ENCODE measurements at regions not wholly inside any gene's neighbourhood (a gene's known extent, or its start where the extent isn't known, plus 50 kb on each side); places are given as distances from the start of the nearest gene placed in this dataset.
"Not testable (repeated sequence)": the region's sequence is repeated elsewhere in the genome, so short reads cannot be mapped to it uniquely, and the experiment has no call there.

DNA sequence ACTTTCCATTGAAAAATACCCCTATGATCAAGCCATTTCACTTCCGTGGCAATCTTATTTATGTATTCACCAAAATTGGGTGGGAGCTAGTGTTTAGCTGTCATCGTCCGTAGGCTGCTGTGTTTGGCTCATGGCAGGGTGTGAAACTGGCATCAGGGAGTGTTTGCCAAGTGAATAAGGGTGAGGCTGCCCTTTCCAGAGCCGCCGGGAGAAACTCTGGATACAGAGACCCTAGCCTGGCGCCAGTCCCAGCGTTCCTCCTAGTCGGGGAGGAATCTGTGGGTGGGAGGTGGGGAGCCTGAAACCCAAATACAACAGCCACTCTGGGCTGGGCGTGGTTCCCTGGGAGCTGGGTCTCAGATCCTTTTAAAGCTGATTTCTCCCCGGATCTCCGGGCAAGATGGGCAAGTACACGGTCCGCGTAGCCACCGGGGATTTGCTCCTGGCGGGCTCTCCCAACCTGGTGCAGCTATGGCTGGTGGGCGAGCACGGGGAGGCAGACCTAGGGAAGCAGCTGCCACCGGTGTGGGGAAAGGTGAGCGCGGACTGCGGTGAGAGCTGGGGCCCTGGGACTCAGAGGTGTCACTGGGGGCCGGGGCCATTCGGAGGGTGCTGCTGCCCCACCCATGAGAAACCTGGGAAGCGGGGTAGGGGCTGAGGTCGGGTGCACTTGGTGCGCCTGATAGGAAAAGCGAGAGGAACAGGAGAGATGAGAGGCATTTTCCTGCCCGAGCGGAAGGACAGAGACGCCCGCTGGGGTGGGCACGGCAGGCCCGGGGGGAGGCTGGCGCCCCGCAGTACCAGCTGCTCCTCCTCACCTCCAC is 62.1 kb upstream of the TEKT1 start:
- no peak for DNase-seq (ENCODE audit: low read depth in 4 of 4, low spot score in 3 of 4)

DNA sequence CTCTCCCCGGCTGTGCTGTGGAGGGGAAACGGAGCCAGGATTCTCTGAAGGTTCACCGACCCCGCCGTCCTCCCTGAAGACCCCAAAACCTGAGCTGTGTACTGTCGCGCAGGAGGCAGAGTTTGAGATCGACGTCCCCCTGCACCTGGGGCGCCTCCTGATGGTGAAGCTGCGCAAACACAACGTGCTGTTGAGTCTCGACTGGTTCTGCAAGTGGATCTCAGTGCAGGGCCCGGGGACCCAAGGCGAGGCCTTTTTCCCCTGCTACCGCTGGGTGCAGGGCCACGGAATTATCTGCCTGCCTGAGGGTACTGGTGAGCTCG is 62.6 kb upstream of the TEKT1 start:
- DNase-seq (ENCODE audit: low read depth in 4 of 4, low spot score in 3 of 4), result no peak

DNA sequence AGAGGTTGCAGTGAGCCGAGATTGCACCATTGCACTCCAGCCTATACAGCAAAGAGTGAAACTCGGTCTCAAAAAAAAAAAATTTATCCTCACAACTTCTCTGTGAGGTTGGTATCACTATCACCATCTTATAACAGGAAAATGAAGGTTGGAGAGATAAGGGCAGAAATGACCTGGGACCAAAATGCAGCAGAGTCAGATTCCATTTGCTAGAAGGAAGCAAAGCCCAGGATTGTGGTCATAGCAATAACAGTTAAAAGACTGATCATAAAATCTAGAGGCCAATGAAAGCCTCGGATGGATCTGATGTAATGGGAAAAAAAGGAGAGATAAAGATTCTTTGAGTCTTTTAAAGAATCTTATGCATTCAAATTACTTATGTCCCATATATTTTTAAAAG is 69.6 kb upstream of the TEKT1 start:
- no peak for DNase-seq (ENCODE audit: low read depth in 4 of 4, low spot score in 3 of 4)

DNA sequence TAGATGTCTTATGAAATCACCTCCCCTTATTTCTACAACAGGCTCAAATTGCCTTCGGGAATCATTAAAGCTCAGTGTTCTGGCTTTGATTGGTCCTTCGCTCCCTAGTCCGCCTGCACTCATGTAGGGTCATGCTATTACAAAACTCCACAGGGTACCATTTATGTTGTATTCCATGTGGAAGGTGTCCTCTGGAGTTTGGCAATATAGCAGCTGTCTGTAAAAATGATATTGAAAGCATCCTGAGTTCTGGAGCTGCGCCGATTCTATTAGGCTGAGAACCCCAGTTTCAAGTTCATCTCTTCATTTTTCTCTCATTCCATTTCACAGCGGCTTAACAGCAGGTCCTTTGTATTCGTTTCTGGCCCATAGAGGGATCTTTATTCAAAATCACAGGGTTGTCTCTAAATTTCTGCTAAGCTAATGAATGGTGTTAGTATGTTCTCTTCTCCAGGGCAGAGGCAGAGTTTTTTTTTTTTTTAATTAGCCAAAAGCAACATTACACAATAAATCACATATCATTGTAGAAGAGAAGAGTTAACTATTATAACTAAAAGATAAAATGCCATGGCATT is 71.9 kb upstream of the TEKT1 start:
- DNase-seq (ENCODE audit: low read depth in 4 of 4, low spot score in 3 of 4), result no peak

DNA sequence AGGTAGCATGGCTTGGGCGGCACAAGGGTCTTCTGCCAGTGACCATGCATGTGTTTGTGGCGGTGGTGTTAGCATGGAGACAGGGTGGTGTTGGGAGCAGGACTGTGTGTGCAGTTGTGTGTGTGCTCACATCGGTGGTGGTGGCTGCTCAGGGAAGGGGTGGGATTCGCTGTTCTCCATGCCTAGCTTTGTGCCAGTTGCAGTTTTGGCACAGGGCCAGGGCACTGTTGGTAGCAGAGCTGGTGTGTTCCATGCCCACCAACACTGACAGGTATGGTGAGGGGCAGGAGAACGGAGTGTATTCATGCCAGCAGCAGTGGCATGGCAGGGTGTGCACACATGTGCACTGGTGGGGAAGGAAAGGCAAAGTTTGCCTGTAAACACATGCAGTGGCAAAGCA is 77.3 kb upstream of the TEKT1 start:
- DNase-seq (ENCODE audit: low read depth in 4 of 4, low spot score in 3 of 4), result no peak

DNA sequence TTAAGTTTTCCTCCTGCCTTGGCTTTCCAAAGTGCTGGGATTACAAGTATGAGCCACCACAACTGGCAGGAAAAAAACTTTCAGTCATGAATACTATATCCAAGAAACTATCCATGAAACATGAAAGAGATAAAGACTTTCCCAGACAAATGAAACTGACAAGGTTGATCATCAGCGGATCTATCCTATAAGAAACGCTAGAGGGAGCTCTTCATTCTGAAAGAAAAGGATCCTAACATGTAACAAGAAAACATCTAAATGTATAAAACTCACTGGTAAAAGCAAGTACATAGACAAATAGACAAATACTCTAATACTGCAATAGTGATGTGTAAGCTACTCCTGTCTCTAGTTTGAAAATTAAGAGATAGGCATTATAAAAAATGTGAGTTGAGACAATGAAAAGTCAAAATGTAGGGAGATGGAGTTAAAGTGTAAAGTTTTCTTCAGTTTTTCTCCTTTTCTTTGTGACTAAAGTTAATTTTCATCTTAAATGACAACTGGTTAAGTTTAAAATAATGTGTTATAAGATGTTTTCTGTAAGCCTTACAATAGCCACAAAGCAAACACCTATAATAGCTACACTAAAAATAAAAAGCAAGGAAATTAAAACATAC is 79.6 kb upstream of the TEKT1 start:
- DNase-seq (ENCODE audit: low read depth in 4 of 4, low spot score in 3 of 4), result no peak

DNA sequence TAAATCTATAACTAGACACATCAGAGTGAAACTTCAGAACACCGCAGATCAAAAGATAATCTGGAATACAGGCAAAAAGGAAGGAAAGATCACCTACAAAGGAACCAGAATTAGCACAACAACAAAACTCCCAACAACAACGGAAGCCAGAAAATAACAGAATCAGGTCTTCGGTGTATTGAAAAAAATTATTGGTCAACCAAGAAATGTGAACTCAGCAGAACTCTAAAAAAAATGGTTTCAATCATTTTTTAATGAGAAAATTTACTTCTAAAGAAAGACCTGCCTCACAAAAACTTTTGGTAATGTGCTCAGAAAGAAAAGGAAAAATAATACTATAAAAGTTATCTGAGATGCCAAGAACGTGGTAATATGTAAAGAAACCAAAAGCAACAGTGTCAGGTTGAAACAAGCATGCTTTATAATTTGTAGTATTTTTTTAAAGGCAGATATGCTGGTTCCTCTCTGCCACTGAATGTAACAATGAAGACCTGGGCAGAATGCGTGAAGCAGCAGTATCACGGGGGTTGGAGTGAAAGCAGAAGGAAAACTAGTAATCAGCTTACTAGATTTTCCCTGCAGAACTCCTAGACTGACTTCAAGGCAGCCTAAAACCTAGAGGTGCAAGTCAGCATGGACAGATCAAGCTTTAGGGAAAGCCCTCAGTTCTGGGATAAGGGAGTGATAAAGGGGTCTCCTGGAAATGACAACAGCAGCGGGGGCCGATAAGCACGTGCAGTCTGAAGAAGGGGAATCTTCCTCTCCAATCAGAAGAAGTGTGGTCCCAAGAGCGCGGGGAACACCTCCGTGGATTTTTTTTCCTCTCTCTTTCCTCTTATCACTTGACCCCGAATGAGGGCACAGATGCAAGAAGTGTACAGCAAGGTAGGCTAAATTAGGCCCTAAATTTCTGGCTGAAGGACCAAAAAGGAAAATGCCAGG is 80.9 kb upstream of the TEKT1 start:
- no peak for DNase-seq (ENCODE audit: low read depth in 4 of 4, low spot score in 3 of 4)

DNA sequence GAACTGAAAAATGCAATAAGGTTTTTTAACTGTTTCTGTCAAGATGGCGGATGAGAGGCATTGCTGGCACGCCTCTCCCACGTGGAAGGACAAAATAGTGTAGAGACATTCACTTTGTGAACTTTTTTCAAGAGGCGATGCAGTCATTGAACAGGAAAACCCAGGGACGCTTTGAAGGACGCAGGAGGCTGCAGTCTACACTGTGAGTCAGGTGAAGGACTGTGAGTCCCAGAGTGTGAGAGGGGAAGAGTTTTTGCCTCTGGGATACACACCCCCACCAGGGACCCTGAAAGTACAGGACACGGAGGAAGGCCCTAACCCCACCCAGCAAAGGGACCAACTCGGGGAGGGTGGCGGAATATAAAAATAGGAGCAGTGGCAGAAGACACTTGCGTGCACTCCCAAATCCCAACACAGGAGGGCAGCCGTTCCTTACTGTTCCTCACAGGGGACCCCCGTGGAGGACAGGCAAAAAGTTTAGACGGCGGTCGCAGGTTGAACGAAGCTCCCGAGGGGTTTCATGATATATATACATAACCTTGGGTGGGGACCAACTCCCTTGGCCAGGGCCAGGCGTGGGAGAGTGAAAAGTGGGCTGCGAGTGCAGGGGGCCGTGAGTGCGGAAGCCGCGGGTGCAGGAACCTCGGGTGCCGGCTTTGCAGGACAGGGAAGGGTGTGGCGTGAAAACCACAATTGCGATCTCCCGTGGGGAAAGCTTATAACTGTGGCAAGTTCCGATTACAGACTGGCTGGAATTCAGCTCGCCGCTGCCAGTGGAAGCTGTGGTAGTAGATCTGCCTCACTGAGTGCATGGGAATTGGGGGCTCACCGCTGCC is 82.0 kb upstream of the ALOX12 start:
- peak in 3 of 4 donors; percentile 35 to 45 (median 43) for DNase-seq (ENCODE audit: low read depth in 4 of 4, low spot score in 3 of 4)

DNA sequence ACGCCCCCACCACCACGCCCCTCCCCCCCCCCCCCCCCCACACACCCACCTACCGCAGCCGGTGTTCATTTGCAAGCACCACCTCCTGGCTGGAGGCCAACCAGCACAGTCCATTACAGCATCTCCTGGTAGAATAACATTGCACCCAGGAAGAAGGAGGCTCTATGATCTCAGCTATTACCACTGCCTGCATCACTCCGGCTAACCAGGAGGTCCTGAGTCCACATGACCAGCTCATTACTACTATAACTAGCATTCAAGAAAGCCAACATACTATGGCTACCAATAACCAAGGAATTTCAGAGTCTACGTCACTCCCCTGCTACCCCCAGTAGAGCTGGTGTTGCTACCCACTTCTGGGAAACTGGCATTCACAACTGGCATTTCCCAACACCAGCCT is 81.1 kb upstream of the ALOX12 start:
- no peak for DNase-seq (ENCODE audit: low read depth in 4 of 4, low spot score in 3 of 4)

DNA sequence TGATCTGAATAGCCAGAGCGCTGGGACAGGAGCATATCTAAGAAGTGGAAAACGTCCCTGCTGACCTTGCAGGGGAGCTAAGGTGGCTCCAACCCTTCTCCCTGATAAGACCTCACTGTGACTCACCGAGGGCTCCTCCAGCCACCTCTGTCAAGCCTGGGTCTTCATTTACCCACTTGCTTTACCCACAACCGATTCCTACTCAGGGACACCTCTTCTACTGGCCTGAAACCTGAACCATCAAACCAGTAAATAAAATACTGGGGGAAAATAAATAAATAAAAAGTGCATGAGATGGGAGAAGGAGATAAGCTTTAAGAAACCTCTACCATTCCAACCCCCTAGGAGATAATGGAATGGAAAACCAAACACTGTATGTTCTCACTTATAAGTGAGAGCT is 80.2 kb upstream of the ALOX12 start:
- DNase-seq (ENCODE audit: low read depth in 4 of 4, low spot score in 3 of 4), result no peak

DNA sequence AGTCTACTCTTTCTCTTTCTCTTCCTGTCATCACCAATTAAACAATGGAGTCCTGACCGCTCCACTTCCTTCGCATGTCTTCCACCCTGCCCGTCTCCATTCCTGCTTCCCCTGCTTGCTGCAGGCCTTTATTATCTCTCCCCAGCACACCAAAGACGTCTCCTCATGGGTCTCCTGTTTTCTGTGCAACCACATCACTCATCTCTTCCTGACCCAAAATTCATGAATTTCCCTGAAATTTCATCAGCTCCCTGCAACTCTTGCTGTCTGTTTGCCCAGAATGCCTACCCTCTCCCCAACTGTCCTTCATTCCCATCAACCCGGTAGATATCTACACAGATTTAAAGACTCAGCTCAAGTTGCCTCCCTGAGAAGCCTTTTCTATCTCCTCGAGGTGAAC is 76.7 kb upstream of the ALOX12 start:
- no peak for DNase-seq (ENCODE audit: low read depth in 4 of 4, low spot score in 3 of 4)

DNA sequence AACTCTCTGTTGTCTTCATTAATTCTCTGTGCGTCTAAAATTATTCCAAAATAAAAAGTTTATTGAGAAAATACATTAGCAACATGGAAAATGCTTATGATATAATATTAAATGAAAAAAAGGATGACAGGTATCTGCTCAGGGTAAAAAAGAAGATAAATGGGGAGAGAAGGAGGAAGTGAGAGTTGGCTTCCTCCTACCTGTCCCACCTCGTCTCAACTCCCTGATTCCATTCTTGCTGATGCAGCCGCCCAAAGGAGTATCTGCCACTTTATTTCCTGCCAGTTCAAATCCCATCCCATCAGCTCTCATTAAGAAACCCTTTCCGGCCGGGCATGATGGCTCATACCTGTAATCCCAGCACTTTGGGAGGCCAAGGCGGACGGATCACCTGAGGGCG is 72.5 kb upstream of the ALOX12 start:
- DNase-seq (ENCODE audit: low read depth in 4 of 4, low spot score in 3 of 4), result no peak

DNA sequence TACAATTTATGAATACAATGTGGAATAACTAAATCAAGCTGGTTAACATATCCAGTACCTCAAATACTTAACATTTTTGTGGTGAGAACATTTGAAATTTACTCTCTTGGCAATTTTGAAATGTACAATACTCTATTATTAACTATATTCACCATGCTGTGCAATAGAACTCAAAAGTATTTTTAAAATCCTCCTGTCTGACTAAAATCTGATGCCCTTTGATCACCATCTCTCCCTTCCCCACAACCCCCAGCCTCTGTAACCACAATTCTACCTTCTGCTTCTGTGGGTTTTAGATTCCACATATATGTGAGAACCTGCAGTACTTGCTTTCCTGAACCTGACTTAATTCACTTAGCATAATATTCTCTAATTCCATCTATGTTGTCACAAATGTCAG is 71.6 kb upstream of the ALOX12 start:
- DNase-seq (ENCODE audit: low read depth in 4 of 4, low spot score in 3 of 4), result no peak

DNA sequence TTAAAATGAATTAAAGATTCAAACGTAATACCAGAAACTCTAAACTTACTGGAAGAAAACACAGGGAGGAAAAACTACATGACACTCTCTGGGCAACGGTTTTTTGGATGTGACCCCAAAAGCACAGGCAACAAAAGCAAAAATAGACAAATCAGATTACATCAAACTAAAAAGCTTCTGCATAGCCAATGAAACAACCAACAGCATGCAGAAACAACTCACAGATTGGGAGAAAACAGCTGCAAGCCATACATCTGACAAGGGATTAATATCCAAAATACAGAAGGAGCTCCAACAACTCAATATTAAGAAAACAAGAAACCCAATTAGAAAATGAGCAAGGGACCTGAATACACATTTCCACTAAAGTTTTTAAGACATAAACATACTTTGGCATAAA is 69.2 kb upstream of the ALOX12 start:
- DNase-seq (ENCODE audit: low read depth in 4 of 4, low spot score in 3 of 4), result no peak

DNA sequence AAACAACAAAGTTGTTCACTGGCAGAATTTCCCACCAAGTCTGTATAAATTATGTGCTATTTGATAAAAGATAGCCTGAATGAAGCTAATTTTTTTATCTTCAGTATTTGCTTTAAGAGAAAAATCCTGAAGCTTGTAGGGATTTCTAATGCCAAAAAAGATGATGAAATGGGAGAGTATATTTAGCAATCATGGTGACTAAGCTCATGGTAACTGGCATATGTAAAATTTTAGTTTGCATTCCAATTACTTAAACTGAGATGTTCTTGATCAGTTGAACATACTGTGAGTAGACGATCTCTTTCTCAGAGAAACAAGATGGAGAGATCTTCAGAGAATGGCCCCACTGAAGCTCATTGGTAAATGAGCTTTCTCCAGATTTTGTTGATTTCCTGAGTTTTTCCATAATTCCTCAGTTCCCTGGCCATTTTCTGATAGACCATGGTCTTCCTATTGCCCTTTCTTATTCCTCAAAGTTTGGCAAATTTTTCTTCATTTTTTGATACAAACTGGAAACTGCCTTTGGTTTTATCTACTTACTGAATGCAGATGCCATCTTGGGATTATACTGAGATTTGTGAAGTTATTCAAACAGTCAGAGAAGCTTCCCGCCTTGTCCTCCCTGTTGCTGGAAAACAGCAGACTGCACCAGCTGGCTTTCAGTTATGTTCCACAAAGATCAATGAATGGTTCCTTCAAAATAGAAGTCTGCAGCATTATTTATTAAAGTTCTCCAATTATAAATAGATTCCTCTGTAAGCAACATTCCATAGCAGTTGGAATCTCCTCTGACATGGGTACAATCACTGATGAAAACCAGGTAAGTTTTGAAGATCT is 68.3 kb upstream of the ALOX12 start:
- DNase-seq (ENCODE audit: low read depth in 4 of 4, low spot score in 3 of 4), result no peak

DNA sequence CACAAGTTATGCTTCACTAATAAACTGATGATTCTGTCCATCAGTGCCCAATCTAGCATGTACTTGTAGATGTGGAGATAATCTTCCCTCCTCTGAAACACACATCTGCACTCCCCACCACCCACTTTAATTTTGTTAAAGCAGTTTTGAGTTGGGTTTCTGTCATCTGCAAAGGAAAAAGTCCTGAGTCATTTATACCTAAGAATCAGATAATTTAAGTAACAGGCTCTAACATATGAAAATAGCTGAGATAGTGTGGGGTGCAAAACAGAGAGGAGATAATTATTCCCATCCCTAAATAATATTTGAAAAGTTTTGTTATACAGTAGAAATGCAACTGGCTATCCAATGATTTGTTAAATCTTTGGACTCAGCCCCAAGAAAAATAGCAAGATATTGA is 67.7 kb upstream of the ALOX12 start:
- DNase-seq (ENCODE audit: low read depth in 4 of 4, low spot score in 3 of 4), result no peak

DNA sequence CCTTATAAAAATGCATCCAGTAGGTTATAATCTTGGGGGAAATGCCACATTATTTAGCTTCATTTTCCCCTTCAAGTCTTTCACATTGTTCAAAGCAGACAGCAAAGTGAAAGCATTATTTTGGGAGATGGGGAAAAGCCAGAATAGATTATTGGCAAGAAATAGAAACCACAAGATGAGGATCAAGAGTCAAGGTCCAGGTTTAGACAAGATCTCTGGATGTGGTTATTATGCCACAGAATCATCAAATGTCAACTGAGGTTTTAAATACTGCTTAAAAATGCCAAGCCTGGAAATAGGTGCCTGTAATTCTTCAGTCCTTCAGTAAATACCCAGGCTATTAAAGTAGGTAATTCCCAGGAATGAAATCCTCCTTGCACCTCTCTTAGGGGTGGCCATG is 65.1 kb upstream of the ALOX12 start:
- DNase-seq (ENCODE audit: low read depth in 4 of 4, low spot score in 3 of 4), result no peak

DNA sequence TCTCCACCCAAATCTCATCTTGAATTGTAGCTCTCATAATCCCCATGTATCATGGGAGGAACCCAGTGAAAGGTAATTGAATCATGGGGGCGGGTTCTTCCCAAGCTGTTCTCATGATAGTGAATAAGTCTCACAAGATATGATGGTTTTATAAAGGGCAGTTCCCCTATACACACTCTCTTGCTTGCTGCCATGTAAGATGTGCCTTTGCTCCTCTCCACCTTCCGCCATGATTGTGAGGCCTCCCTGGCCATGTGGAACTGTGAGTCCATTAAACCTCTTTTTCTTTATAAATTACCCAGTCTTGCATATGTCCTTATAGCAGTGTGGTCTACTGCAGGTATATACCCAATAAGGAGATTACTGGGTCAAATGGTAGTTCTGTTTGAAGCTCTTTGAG is 61.3 kb upstream of the ALOX12 start:
- not testable (repeated sequence) for DNase-seq (ENCODE audit: low read depth in 4 of 4, low spot score in 3 of 4)

DNA sequence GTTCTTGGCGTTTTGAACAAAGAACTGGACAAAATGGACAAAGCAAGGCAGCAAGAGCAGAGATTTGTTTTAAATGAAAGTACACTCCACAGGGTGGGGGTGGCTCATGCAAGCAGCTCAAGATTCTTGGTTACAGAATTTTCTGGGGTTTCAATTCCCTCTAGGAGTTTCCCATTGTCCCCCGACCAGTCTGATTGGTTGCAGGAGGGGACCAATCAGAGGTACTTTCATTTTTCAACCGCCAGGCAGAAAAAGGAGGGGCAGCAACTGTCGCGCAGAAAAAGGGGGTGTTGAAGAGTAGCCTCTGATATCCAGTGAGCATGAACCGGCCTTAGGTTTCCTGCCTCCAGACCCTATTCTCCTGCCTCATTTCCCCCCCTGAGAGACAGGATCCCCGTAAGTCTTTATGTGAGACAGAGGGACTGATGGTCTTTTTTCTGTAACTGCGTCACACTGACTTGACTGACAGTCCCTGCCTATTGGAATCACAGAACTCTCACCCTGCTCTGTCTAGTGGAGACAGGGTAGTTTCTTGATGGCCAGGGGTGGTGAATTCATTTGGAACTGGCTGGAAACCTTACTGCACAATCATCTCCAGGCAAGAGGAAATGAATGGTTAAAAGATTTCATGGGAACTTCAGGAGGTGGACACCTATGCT is 59.4 kb upstream of the ALOX12 start:
- DNase-seq (ENCODE audit: low read depth in 4 of 4, low spot score in 3 of 4), result no peak
